ENCODE measurements at regions not wholly inside any gene's neighbourhood (a gene's known extent, or its start where the extent isn't known, plus 50 kb on each side); places are given as distances from the start of the nearest gene placed in this dataset.

- no peak for TF ChIP-seq ZNF311 (tag by site-specific recombination; IDR thresholded peaks at IDR 0.05; ENCODE audit: borderline replicate concordance)
- no peak for TF ChIP-seq ZNF16 (tag by site-specific recombination; IDR thresholded peaks at IDR 0.05; ENCODE audit: low read depth)
- no peak for TF ChIP-seq CTCF (tag by site-specific recombination; IDR thresholded peaks at IDR 0.05)
- no peak for TF ChIP-seq ZNF239 (tag by site-specific recombination; IDR thresholded peaks at IDR 0.05)
- no peak for TF ChIP-seq ZNF266 (tag by site-specific recombination; IDR thresholded peaks at IDR 0.05; ENCODE audit: low read depth)
- TF ChIP-seq ZNF776 (tag by site-specific recombination; IDR thresholded peaks at IDR 0.05; ENCODE audit: borderline replicate concordance), result no peak
- no peak for TF ChIP-seq ZNF521 (tag by site-specific recombination; IDR thresholded peaks at IDR 0.05)
- TF ChIP-seq ZNF558 (tag by site-specific recombination; IDR thresholded peaks at IDR 0.05), result 0 out of 2 replicates have a peak, but pooled peaks have one; percentile 72
- TF ChIP-seq ZNF280D (tag by site-specific recombination; IDR thresholded peaks at IDR 0.05), result no peak
- peak; percentile 59; the same call in 1 of the 2 replicates for TF ChIP-seq ZBTB21 (tag by site-specific recombination; IDR thresholded peaks at IDR 0.05)
- peak; percentile 91 for TF ChIP-seq BCL11A (tag by site-specific recombination; IDR thresholded peaks at IDR 0.05; ENCODE audit: low read depth)
- TF ChIP-seq, protein P1, sequence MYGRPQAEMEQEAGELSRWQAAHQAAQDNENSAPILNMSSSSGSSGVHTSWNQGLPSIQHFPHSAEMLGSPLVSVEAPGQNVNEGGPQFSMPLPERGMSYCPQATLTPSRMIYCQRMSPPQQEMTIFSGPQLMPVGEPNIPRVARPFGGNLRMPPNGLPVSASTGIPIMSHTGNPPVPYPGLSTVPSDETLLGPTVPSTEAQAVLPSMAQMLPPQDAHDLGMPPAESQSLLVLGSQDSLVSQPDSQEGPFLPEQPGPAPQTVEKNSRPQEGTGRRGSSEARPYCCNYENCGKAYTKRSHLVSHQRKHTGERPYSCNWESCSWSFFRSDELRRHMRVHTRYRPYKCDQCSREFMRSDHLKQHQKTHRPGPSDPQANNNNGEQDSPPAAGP (tag by site-specific recombination; IDR thresholded peaks at IDR 0.05), result peak; percentile 79; the same call in 1 of the 2 replicates
- peak; percentile 52; the same call in 1 of the 2 replicates for TF ChIP-seq GLIS1 (tag by site-specific recombination; IDR thresholded peaks at IDR 0.05)
- TF ChIP-seq ZNF830 (tag by site-specific recombination; IDR thresholded peaks at IDR 0.05; ENCODE audit: low read depth), result no peak
- TF ChIP-seq, protein P2, sequence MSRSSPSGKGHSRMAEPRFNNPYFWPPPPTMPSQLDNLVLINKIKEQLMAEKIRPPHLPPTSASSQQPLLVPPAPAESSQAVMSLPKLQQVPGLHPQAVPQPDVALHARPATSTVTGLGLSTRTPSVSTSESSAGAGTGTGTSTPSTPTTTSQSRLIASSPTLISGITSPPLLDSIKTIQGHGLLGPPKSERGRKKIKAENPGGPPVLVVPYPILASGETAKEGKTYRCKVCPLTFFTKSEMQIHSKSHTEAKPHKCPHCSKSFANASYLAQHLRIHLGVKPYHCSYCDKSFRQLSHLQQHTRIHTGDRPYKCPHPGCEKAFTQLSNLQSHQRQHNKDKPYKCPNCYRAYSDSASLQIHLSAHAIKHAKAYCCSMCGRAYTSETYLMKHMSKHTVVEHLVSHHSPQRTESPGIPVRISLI (tag by site-specific recombination; IDR thresholded peaks at IDR 0.05), result no peak
- no peak for TF ChIP-seq ZBTB7A (tag by site-specific recombination; IDR thresholded peaks at IDR 0.05; ENCODE audit: low read depth)
- no peak for TF ChIP-seq ZNF785 (tag by site-specific recombination; IDR thresholded peaks at IDR 0.05)
- TF ChIP-seq TRIM28 (IDR thresholded peaks at IDR 0.05; ENCODE audit: borderline replicate concordance, low read length), result peak; percentile 88
- peak; percentile 65; the same call in 1 of the 2 replicates for TF ChIP-seq ZNF561 (tag by site-specific recombination; IDR thresholded peaks at IDR 0.05; ENCODE audit: borderline replicate concordance)
- TF ChIP-seq ZNF654 (tag by site-specific recombination; IDR thresholded peaks at IDR 0.05; ENCODE audit: low read depth), result no peak
- TF ChIP-seq ATF2 (tag by site-specific recombination; IDR thresholded peaks at IDR 0.05; ENCODE audit: low read depth), result no peak
- no peak for TF ChIP-seq HOXA7 (CRISPR knock-in tag; IDR thresholded peaks at IDR 0.05; ENCODE audit: borderline replicate concordance)
- TF ChIP-seq ZNF518A (tag by site-specific recombination; conservative IDR thresholded peaks at IDR 0.05; ENCODE audit: low read depth), result peak; percentile 68
- TF ChIP-seq HIC1 (tag by site-specific recombination; IDR thresholded peaks at IDR 0.05), result no peak; the same call in 1 of the 2 replicates
These were observed 50.6 kb upstream of the LYST start (continued) for GRCh38 chr1:235917267-235917811.
